ENCODE measurements at regions not wholly inside any gene's neighbourhood (a gene's known extent, or its start where the extent isn't known, plus 50 kb on each side); places are given as distances from the start of the nearest gene placed in this dataset.

DNA sequence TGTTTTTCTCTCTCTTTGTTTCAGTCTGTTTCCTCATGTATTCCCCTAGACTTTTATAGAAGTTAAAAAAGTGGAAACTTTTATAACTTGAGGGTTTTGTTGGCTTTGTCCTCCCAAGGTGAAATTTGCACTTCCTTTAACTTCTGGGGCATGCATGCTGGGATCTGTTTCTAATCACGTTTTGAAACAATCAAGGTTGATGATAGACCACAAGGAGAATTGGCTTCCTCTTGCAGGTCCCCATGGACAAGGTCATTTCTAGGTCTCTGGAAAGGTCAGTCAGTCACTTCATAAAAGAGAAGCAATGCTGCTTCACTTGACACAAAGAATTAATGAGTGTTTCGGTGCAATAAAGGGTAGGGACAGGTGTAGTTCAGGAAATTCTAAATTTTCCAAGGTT is 811.8 kb upstream of the CELF2 start:
- DNase-seq (no peak), ATAC-seq (no peak)
- TF ChIP-seq, protein P1, sequence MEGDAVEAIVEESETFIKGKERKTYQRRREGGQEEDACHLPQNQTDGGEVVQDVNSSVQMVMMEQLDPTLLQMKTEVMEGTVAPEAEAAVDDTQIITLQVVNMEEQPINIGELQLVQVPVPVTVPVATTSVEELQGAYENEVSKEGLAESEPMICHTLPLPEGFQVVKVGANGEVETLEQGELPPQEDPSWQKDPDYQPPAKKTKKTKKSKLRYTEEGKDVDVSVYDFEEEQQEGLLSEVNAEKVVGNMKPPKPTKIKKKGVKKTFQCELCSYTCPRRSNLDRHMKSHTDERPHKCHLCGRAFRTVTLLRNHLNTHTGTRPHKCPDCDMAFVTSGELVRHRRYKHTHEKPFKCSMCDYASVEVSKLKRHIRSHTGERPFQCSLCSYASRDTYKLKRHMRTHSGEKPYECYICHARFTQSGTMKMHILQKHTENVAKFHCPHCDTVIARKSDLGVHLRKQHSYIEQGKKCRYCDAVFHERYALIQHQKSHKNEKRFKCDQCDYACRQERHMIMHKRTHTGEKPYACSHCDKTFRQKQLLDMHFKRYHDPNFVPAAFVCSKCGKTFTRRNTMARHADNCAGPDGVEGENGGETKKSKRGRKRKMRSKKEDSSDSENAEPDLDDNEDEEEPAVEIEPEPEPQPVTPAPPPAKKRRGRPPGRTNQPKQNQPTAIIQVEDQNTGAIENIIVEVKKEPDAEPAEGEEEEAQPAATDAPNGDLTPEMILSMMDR (IDR thresholded peaks at IDR 0.05) = no peak
- H3K36me3 ChIP-seq = no peaks in the 10 kb centered on the region
- H3K27ac ChIP-seq = no peak overlapping the region
- no peaks in the 10 kb centered on the region for H3K4me1 ChIP-seq
- peaks cover 0 to 30% of the 10 kb centered on the region in 2 donors for H3K9me3 ChIP-seq
- no peak overlapping the region for H3K4me3 ChIP-seq
- H3K27me3 ChIP-seq = no peaks in the 10 kb centered on the region
- intact Hi-C loops (cut with DNase I) = no loop called here

DNA sequence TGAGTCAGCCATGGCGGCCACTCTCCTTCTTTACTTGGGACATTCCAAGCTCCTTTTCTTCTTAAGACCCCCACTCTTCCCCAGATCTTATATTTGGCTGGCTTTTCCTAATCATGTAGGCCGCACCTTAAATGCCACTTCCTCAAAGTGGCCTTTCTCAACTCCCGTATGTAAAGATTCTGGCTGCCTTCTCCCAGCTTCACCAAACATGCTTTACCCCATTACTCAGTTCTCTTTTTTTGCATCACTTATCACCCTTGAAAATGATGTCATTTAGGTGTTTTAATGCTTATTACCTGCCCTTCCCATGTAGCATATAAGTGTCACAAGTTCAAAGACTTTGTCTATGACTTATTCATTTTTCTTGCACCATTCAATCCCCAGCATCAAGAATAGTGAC is 810.1 kb upstream of the CELF2 start:
- H3K27me3 ChIP-seq = no peaks in the 10 kb centered on the region
- TF ChIP-seq, protein P1 (IDR thresholded peaks at IDR 0.05) = no peak
- ATAC-seq = no peak

DNA sequence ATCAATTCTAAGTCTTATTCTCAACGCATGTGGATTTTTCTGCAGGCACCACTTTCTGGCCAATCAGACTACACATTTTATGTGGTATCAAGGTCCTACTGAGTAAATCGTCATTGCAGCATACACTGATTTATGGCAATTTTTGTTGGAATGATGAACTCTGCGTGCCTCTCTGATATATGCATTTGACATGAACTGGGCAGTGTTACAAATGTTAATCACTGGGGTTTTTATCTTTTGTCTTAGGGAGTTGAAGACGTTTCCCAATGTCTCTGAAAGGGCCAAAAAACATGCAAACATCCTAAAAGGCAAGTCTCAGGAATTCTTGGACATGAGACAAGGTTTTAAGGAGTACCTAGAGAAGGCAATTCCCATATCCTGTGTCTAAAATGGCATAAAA is 809.5 kb upstream of the CELF2 start:
- TF ChIP-seq, protein P1 (IDR thresholded peaks at IDR 0.05) = no peak
- intact Hi-C loops (cut with DNase I) = no loop called here
- no peaks in the 10 kb centered on the region for H3K27me3 ChIP-seq
- no peaks in the 10 kb centered on the region for H3K4me1 ChIP-seq
- H3K27ac ChIP-seq = no peak overlapping the region
- peak in 1 of 4 donors; percentile 3 for DNase-seq
- no peak overlapping the region for H3K4me3 ChIP-seq
- H3K9me3 ChIP-seq = peaks cover 0 to 26% of the 10 kb centered on the region in 2 donors
- H3K36me3 ChIP-seq = no peaks in the 10 kb centered on the region
- no peak for ATAC-seq

More for the DNA sequence above, 810.1 kb upstream of the CELF2 start:
- Histone ChIP-seq H3K4me1 (no peaks in the 10 kb centered on the region), H3K36me3 (no peaks in the 10 kb centered on the region), H3K27ac (no peak overlapping the region), H3K4me3 (no peak overlapping the region), H3K9me3 (peaks cover 0 to 30% of the 10 kb centered on the region in 2 donors)
- no peak for DNase-seq
- intact Hi-C loops (cut with DNase I) = no loop called here

DNA sequence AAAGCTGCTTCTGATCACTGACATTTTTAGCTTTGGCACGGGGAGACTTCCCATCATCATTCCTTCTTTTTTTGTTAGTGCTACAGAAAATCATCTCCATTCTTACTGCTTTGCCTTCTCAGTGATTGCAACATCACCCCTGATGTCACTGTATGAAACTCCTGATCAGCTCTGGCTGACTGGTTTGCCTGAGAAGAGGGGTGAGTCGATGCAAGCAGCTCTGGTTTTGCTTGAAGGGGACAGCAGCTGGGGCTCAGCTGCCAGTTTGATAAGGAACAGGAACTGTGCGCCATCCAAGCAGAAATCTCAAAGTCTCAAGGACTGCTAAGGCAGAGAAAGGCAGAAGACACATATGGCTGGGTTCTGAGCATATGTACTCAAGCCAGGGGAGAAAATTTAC is 808.5 kb upstream of the CELF2 start:
- peaks cover 0 to 18% of the 10 kb centered on the region in 2 donors for H3K9me3 ChIP-seq
- H3K4me1 ChIP-seq = no peaks in the 10 kb centered on the region
- TF ChIP-seq, protein P1 (IDR thresholded peaks at IDR 0.05) = no peak
- ATAC-seq (peak; percentile 46), DNase-seq (peak in 2 of 4 donors; percentile 77 to 93)
- no peaks in the 10 kb centered on the region for H3K36me3 ChIP-seq
- intact Hi-C loops (cut with DNase I) = no loop called here
- no peaks in the 10 kb centered on the region for H3K27me3 ChIP-seq
- no peak overlapping the region for H3K4me3 ChIP-seq
- H3K27ac ChIP-seq = no peak overlapping the region

DNA sequence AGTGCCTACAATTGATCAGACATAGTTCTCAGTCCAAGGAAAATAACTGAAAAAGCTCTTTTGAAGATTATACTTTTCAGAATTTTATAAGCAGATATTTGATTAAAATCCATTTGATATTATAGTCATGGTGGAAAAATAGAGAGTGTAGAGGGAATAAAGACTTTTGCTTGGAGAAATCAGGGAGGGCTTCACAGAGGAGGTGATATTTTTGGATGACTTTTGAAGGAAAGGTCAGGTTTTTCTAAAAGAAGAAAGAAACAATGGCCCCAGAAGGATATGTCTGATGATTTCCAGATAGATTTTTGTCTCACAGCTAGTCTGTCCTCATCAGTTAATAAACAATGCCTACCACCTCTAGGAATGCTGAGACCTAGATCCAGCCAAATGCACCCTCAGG is 806.3 kb upstream of the CELF2 start:
- H3K9me3 ChIP-seq = no peaks in the 10 kb centered on the region
- ATAC-seq (no peak), DNase-seq (no peak)
- no peaks in the 10 kb centered on the region for H3K27me3 ChIP-seq
- TF ChIP-seq, protein P1 (IDR thresholded peaks at IDR 0.05) = no peak
- no peaks in the 10 kb centered on the region for H3K36me3 ChIP-seq
- no peaks in the 10 kb centered on the region for H3K4me1 ChIP-seq
- no peak overlapping the region for H3K4me3 ChIP-seq
- intact Hi-C loops (cut with DNase I) = no loop called here
- H3K27ac ChIP-seq = no peak overlapping the region
